PC-3 (cell line): ENCODE measurements at regions not wholly inside any gene's neighbourhood (a gene's known extent, or its start where the extent isn't known, plus 50 kb on each side); places are given as distances from the start of the nearest gene placed in this dataset.

Experiments
- ATAC-seq: fragments of 200-7000 bp; cut with Tn5 transposase; 2 replicates; pipeline ENCODE4 v1.9.1; 2020; ENCODE audit warnings: mild to moderate bottlenecking, moderate library complexity
- BruUV-seq: library from RNA; stranded (reverse); fragments of 400-500 nt; replicated peaks from 2 replicates; lab custom pipeline; 2021; lab: Mats Ljungman, UMichigan
- CTCF ChIA-PET: fragments of 300-600 bp; sonication (Branson Sonifier 250); formaldehyde crosslinking; loops from one replicate; lab custom pipeline; 2022; ENCODE audit warnings: antibody characterized with exemption; lab: Charles Lee
- POLR2A ChIA-PET: fragments of 300-600 bp; sonication (Branson Sonifier 250); formaldehyde crosslinking; loops from one replicate; lab custom pipeline; 2022; ENCODE audit warnings: antibody characterized with exemption; ENCODE audit not compliant: unreplicated experiment; lab: Charles Lee
- DNase-seq: peaks from one replicate; pipeline ENCODE4 v3.0.0-alpha.2; 2015
- H2AFZ ChIP-seq: fragments of 300-600 bp; sonication (generic); 2 replicates; pipeline ENCODE4 v1.6.0; 2016; ENCODE audit warnings: antibody characterized with exemption, low read length
- H3F3A ChIP-seq: fragments of 300-600 bp; sonication (generic); one replicate; pipeline ENCODE4 v1.6.0; 2017; ENCODE audit warnings: antibody characterized with exemption, low read length, control low read depth, mild to moderate bottlenecking; ENCODE audit not compliant: unreplicated experiment
- H3K27ac ChIP-seq: fragments of 300-600 bp; sonication (generic); 2 replicates; pipeline ENCODE4 v1.5.1; 2016; ENCODE audit warnings: mild to moderate bottlenecking, low read length
- H3K27me3 ChIP-seq: fragments of 300-600 bp; sonication (generic); 2 replicates; pipeline ENCODE4 v1.6.1; 2016; ENCODE audit warnings: low read length, mixed read lengths
- H3K36me3 ChIP-seq: fragments of 300-600 bp; sonication (generic); 2 replicates; pipeline ENCODE4 v1.6.1; 2016; ENCODE audit warnings: low read depth, mixed run types, low read length, mixed read lengths
- H3K4me1 ChIP-seq: fragments of 300-600 bp; sonication (generic); 2 replicates; pipeline ENCODE4 v1.5.1; 2016; ENCODE audit warnings: low read length; ENCODE audit not compliant: insufficient read depth
- H3K4me2 ChIP-seq: fragments of 300-600 bp; sonication (generic); 2 replicates; pipeline ENCODE4 v1.6.0; 2016; ENCODE audit warnings: low read length
- H3K4me3 ChIP-seq: fragments of 300-600 bp; sonication (generic); 2 replicates; pipeline ENCODE4 v1.5.1; 2016; ENCODE audit warnings: mild to moderate bottlenecking, low read length, mixed read lengths
- H3K79me2 ChIP-seq: fragments of 300-600 bp; sonication (generic); 2 replicates; pipeline ENCODE4 v1.6.1; 2017; ENCODE audit warnings: low read length, mixed read lengths
- H3K9ac ChIP-seq: fragments of 300-600 bp; sonication (generic); 2 replicates; pipeline ENCODE4 v1.6.0; 2016; ENCODE audit warnings: mild to moderate bottlenecking, low read length
- H3K9me2 ChIP-seq: fragments of 300-600 bp; sonication (generic); replicated peaks from 2 replicates; pipeline ENCODE4 v1.6.1; 2016; ENCODE audit warnings: mixed run types, low read length, mixed read lengths
- H3K9me3 ChIP-seq: fragments of 300-600 bp; sonication (generic); 2 replicates; pipeline ENCODE4 v1.6.1; 2016; ENCODE audit warnings: low read length, mixed read lengths
- H4K20me1 ChIP-seq: fragments of 300-600 bp; sonication (generic); 2 replicates; pipeline ENCODE4 v1.6.1; 2016; ENCODE audit warnings: low read length, mixed read lengths
- EZH2 ChIP-seq: fragments of 300-600 bp; sonication (generic); IDR thresholded peaks from one replicate; pipeline ENCODE4 v1.6.1; 2017; ENCODE audit warnings: antibody characterized with exemption, mild to moderate bottlenecking, low read length; ENCODE audit not compliant: unreplicated experiment
- EZH2phosphoT487 ChIP-seq: fragments of 300-600 bp; sonication (generic); IDR thresholded peaks from 2 replicates; pipeline ENCODE4 v1.6.1; 2018; ENCODE audit warnings: mild to moderate bottlenecking, antibody characterized with exemption, low read length, borderline replicate concordance
- intact Hi-C: fragments of 100-400 bp; cut with micrococcal nuclease; formaldehyde crosslinking; loops from 2 replicates; pipeline ENCODE4 v1.9.0; 2023
- TF ChIP-seq, protein P1 (sequence below): fragments of 300-600 bp; sonication (generic); conservative IDR thresholded peaks from 2 replicates; pipeline ENCODE4 v1.5.1; 2017; ENCODE audit warnings: antibody characterized with exemption, low read depth, mild to moderate bottlenecking, low read length

- CTCF ChIA-PET: no interaction called here
- H2AFZ ChIP-seq: no peak overlapping the region
- DNase-seq: no peak
- H3K79me2 ChIP-seq: no peaks in the 10 kb centered on the region
- ATAC-seq: no peak
- TF ChIP-seq EZH2: no peak
- TF ChIP-seq EZH2phosphoT487: no peak
- H3K4me2 ChIP-seq: no peak overlapping the region
- no peaks in the 10 kb centered on the region for H3F3A ChIP-seq
- no peaks in the 10 kb centered on the region for H4K20me1 ChIP-seq
- H3K27me3 ChIP-seq: no peaks in the 10 kb centered on the region
- H3K4me3 ChIP-seq: no peak overlapping the region
- POLR2A ChIA-PET: no interaction called here
- H3K9me2 ChIP-seq: no peaks in the 10 kb centered on the region
- peaks cover 18% of the 10 kb centered on the region for H3K4me1 ChIP-seq
- H3K36me3 ChIP-seq: no peaks in the 10 kb centered on the region
- no peak overlapping the region for H3K27ac ChIP-seq
- no peak overlapping the region for H3K9ac ChIP-seq
- intact Hi-C loops: no loop called here
- H3K9me3 ChIP-seq: no peaks in the 10 kb centered on the region
- no TSS peak for BruUV-seq
Observed at GRCh38 chr3:102329066-102329465, 105.7 kb upstream of the ZPLD1 start.

- H3K27me3 ChIP-seq: no peaks in the 10 kb centered on the region
- no peaks in the 10 kb centered on the region for H3K9me2 ChIP-seq
- H3K4me2 ChIP-seq: no peak overlapping the region
- ChIA-PET CTCF (no interaction called here), POLR2A (no interaction called here)
- TF ChIP-seq, protein P1, sequence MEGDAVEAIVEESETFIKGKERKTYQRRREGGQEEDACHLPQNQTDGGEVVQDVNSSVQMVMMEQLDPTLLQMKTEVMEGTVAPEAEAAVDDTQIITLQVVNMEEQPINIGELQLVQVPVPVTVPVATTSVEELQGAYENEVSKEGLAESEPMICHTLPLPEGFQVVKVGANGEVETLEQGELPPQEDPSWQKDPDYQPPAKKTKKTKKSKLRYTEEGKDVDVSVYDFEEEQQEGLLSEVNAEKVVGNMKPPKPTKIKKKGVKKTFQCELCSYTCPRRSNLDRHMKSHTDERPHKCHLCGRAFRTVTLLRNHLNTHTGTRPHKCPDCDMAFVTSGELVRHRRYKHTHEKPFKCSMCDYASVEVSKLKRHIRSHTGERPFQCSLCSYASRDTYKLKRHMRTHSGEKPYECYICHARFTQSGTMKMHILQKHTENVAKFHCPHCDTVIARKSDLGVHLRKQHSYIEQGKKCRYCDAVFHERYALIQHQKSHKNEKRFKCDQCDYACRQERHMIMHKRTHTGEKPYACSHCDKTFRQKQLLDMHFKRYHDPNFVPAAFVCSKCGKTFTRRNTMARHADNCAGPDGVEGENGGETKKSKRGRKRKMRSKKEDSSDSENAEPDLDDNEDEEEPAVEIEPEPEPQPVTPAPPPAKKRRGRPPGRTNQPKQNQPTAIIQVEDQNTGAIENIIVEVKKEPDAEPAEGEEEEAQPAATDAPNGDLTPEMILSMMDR: no peak
- TF ChIP-seq EZH2phosphoT487: no peak
- TF ChIP-seq EZH2: no peak
- H3K4me1 ChIP-seq: peaks cover 18% of the 10 kb centered on the region
- H3F3A ChIP-seq: no peaks in the 10 kb centered on the region
- no peak for DNase-seq
- H2AFZ ChIP-seq: no peak overlapping the region
- H3K9ac ChIP-seq: no peak overlapping the region
- intact Hi-C loops: no loop called here
- H3K27ac ChIP-seq: no peak overlapping the region
- no peaks in the 10 kb centered on the region for H3K79me2 ChIP-seq
- no peaks in the 10 kb centered on the region for H4K20me1 ChIP-seq
- BruUV-seq: no TSS peak
- no peaks in the 10 kb centered on the region for H3K36me3 ChIP-seq
- ATAC-seq: no peak
- H3K4me3 ChIP-seq: no peak overlapping the region
- no peaks in the 10 kb centered on the region for H3K9me3 ChIP-seq
Observed at GRCh38 chr3:102329561-102329960, 105.3 kb upstream of the ZPLD1 start.

GRCh38 chr3:102332205-102332604 lies 102.6 kb upstream of the ZPLD1 start:
- Histone ChIP-seq H2AFZ (no peak overlapping the region), H3K9ac (no peak overlapping the region), H4K20me1 (no peaks in the 10 kb centered on the region), H3K36me3 (no peaks in the 10 kb centered on the region), H3K27ac (no peak overlapping the region), H3F3A (peaks cover 5% of the 10 kb centered on the region), H3K79me2 (no peaks in the 10 kb centered on the region), H3K9me2 (no peaks in the 10 kb centered on the region), H3K9me3 (no peaks in the 10 kb centered on the region), H3K4me3 (no peak overlapping the region), H3K4me1 (peaks cover 27% of the 10 kb centered on the region), H3K27me3 (no peaks in the 10 kb centered on the region), H3K4me2 (no peak overlapping the region)
- ChIA-PET CTCF (interaction anchor here (0.6 kb wide), 1 partner anchor 204 kb away, joined by 4 read pairs; no protein-coding TSS in a partner anchor), POLR2A (no interaction called here)
- BruUV-seq: no TSS peak
- TF ChIP-seq, protein P1: no peak
- TF ChIP-seq EZH2: no peak
- no peak for TF ChIP-seq EZH2phosphoT487
- intact Hi-C loops: loop anchor here (10.0 kb wide), 1 partner anchor 73 kb away; no protein-coding TSS in a partner anchor
- DNase-seq (peak; percentile 59), ATAC-seq (peak; percentile 48; the same call in 1 of the 2 replicates)
